Activated T-cell treated with anti-CD3 and anti-CD28 coated beads for 48 hours (primary cell): ENCODE measurements at regions not wholly inside any gene's neighbourhood (a gene's known extent, or its start where the extent isn't known, plus 50 kb on each side); places are given as distances from the start of the nearest gene placed in this dataset.
"Not testable (repeated sequence)": the region's sequence is repeated elsewhere in the genome, so short reads cannot be mapped to it uniquely, and the experiment has no call there.

Experiments
- DNase-seq: peaks from one replicate; pipeline ENCODE4 v3.0.0-alpha.2; 2020; ENCODE audit warnings: low read depth

- no peak for DNase-seq
Measured at GRCh38 chr1:208950206-208950605, 633.3 kb upstream of the CAMK1G start.

- no peak for DNase-seq
Measured at GRCh38 chr1:208951026-208951525, 632.4 kb upstream of the CAMK1G start.

- DNase-seq, result no peak
Measured at GRCh38 chr1:208951908-208952307, 631.6 kb upstream of the CAMK1G start.

GRCh38 chr1:208962867-208963266 lies 620.6 kb upstream of the CAMK1G start:
- no peak for DNase-seq

GRCh38 chr1:208965351-208965750 lies 618.2 kb upstream of the CAMK1G start:
- no peak for DNase-seq

GRCh38 chr1:208967334-208967733 lies 616.2 kb upstream of the CAMK1G start:
- no peak for DNase-seq

GRCh38 chr1:208974717-208975116 lies 608.8 kb upstream of the CAMK1G start:
- DNase-seq, result no peak

GRCh38 chr1:208975456-208975855 lies 608.1 kb upstream of the CAMK1G start:
- DNase-seq, result no peak

GRCh38 chr1:208977012-208977411 lies 606.5 kb upstream of the CAMK1G start:
- DNase-seq, result no peak

GRCh38 chr1:208977638-208978256 lies 605.8 kb upstream of the CAMK1G start:
- DNase-seq, result no peak

GRCh38 chr1:208979776-208980175 lies 603.7 kb upstream of the CAMK1G start:
- DNase-seq, result no peak

GRCh38 chr1:208980605-208981004 lies 602.9 kb upstream of the CAMK1G start:
- no peak for DNase-seq

GRCh38 chr1:208985231-208985630 lies 598.3 kb upstream of the CAMK1G start:
- DNase-seq, result no peak

GRCh38 chr1:208988811-208989222 lies 594.7 kb upstream of the CAMK1G start:
- no peak for DNase-seq

- no peak for DNase-seq
Measured at GRCh38 chr1:208990456-208990855, 593.1 kb upstream of the CAMK1G start.

GRCh38 chr1:208997053-208997452 lies 586.5 kb upstream of the CAMK1G start:
- not testable (repeated sequence) for DNase-seq

GRCh38 chr1:208997726-208998312 lies 585.7 kb upstream of the CAMK1G start:
- no peak for DNase-seq

GRCh38 chr1:209008586-209008985 lies 574.9 kb upstream of the CAMK1G start:
- no peak for DNase-seq

GRCh38 chr1:209010475-209011230 lies 572.9 kb upstream of the CAMK1G start:
- no peak for DNase-seq

- DNase-seq, result no peak
Measured at GRCh38 chr1:209012443-209013196, 570.9 kb upstream of the CAMK1G start.

GRCh38 chr1:209015092-209015491 lies 568.4 kb upstream of the CAMK1G start:
- no peak for DNase-seq

- DNase-seq, result no peak
Measured at GRCh38 chr1:209021622-209022021, 561.9 kb upstream of the CAMK1G start.
